GM12865 (cell line): ENCODE measurements at regions not wholly inside any gene's neighbourhood (a gene's known extent, or its start where the extent isn't known, plus 50 kb on each side); places are given as distances from the start of the nearest gene placed in this dataset.

Experiments
- DNase-seq: peaks from one replicate; pipeline ENCODE4 v3.0.0; 2010; ENCODE audit warnings: low read depth
- H3K4me3 ChIP-seq: 2 replicates; pipeline ENCODE4 v1.5.1; 2011; ENCODE audit warnings: mild to moderate bottlenecking, low read depth, low read length, control low read depth
- TF ChIP-seq, protein P1 (sequence below): IDR thresholded peaks from 2 replicates; pipeline ENCODE4 v1.5.1; 2011; ENCODE audit warnings: low read length, control low read depth, low read depth, inconsistent platforms; ENCODE audit not compliant: insufficient read depth; ENCODE audit errors: missing control alignments

DNA sequence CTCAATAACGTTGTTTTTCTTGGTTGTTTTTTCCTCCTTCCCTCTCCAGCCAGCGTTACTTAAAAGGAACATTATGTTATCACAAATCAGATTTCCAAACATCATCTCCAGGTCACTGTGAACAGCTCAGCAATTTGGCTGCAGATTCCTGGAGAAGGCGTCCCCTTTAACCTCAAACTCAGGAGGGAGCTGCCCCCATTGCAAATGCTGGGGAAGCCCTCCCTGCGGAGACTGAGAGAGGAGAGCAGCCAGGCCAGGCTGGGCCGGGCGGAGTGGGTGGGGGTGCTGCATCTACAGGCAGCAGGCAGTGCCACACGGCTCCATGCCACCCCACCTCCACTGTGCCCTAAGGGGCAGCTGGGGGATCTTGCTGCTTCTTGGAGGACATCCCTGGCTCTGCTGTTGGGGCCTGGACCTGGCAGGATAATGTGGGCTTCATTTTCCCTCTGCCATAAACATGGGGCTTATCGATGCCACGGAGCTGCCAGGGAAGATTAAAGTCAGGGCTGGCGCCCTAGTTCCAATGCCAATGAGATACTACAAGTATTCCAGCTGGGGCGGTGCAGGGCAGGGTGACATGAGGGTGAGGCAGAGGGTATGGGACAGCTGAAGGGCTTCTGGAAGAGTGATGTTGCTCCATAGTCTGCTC is 148.8 kb downstream of the PJA1 start:
- DNase-seq, result no peak
- H3K4me3 ChIP-seq, result no peak overlapping the region
- TF ChIP-seq, protein P1, sequence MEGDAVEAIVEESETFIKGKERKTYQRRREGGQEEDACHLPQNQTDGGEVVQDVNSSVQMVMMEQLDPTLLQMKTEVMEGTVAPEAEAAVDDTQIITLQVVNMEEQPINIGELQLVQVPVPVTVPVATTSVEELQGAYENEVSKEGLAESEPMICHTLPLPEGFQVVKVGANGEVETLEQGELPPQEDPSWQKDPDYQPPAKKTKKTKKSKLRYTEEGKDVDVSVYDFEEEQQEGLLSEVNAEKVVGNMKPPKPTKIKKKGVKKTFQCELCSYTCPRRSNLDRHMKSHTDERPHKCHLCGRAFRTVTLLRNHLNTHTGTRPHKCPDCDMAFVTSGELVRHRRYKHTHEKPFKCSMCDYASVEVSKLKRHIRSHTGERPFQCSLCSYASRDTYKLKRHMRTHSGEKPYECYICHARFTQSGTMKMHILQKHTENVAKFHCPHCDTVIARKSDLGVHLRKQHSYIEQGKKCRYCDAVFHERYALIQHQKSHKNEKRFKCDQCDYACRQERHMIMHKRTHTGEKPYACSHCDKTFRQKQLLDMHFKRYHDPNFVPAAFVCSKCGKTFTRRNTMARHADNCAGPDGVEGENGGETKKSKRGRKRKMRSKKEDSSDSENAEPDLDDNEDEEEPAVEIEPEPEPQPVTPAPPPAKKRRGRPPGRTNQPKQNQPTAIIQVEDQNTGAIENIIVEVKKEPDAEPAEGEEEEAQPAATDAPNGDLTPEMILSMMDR, result no peak

DNA sequence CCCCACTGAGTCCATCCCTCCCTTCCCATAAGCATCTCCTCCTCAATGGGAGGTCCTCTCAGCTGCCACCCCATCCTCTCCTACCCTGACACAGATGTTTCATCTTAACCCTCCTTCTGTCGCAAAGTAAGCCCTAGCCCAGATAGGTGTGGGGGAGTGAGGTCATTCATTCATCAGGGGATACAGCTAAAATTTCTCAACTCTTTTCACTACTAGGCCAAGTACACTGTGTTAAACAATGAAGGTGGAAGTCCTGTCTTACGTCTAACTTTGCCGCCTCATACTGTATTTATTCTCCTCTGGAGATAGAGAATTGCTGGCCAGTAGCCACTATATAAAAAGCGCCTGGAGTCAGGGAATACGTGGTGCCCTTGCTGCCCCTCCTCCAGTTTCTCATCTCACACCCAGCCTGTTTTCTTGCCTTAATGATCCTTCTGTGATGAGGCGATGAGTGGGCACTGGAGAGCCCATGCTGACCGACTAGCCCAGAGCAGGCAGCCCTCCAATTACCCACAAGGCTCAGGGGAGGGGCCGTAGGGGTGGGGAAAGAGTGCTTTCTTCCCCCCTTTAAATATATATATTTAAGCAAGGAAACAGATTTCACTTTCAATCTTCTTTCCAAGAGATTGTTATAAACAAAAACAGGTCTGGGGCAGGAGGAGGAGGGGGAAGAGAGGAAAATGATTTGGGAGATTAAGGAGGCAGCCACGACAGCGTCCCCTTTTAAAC is 149.5 kb downstream of the PJA1 start:
- TF ChIP-seq, protein P1, result no peak
- no peak for DNase-seq
- H3K4me3 ChIP-seq, result no peak overlapping the region

DNA sequence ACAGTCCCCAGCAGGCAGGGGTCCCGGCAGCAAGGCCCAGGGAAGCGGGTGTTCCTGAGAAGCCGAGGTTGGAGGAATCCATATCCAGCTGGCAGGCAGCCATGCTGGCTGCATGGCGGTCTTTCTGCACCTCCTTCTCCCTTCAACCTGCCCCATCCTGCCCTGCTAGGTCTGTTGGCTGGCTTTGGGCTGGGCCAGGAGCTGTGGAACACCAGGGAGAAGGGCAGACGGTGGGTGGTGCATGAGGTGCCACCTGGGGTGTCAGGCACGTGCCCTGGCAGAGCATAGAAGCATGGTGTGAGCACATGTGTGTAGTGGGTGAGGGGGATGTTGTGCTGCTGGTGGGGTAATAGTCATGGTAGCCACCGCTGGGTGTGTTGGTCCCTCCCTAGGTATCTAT is 150.1 kb downstream of the PJA1 start:
- DNase-seq, result no peak
- H3K4me3 ChIP-seq, result no peak overlapping the region
- TF ChIP-seq, protein P1, result no peak

DNA sequence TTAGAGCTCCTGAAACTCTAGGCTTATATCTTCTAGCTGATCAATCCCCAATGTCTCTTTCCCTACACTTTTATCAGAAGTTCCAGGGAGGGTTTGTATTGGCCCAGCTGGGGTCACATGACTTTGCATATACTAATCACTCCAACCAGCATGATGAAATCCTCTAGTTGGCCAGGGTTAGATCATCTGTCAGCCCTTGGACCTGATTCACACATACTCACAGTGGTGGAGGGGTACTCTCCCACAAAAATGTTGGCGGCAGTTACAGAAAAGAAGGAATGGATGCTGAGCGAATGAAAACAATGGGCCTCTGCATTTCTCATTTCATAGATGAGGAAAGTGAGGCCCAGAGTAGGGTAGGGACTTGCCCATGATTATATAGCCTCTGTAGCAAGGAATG is 151.1 kb downstream of the PJA1 start:
- H3K4me3 ChIP-seq, result no peak overlapping the region
- TF ChIP-seq, protein P1, result no peak
- DNase-seq, result no peak

DNA sequence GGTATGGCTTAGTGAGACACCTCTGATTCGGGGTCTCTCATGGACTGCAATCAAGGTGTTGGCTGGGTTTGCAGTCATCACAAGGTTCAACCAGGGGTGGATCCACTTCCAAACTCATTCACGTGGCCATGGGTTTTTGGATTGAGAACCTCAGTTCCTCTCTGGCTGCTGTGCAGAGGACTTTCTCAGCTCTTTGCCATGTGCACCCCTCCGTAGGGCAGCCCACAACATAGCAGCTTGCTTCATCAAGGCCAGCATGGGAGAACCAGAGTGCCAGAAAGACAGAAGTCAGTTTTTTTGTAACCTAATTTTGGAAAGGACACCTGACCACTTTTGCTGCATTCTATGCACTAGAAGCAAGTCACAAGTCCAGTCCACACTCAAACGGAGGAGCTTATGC is 154.9 kb downstream of the PJA1 start:
- TF ChIP-seq, protein P1, result no peak
- no peak overlapping the region for H3K4me3 ChIP-seq

DNA sequence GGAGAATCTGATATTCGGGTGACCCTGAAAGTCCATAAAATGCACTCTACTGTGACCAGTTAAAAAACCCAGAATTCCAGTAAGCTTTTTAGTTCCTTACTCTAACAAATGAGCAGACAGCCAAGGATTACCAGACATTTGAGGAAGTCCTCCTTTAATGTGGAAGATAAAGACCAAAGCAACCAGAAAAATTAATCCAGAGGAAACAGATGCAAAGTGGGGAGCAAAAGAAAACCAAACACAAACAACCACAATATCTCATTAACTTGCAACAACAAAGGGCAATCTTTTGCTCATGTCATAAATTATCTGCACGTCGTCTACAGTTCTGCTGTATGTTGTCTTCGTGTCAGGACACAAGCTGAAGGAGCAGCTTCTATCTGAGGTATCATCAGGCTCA is 164.4 kb downstream of the PJA1 start:
- no peak for DNase-seq
- H3K4me3 ChIP-seq, result no peak overlapping the region
- TF ChIP-seq, protein P1, result no peak

More for the DNA sequence above, 154.9 kb downstream of the PJA1 start:
- no peak for DNase-seq
